Psoas muscle (tissue), 7 donors: ENCODE measurements at regions not wholly inside any gene's neighbourhood (a gene's known extent, or its start where the extent isn't known, plus 50 kb on each side); places are given as distances from the start of the nearest gene placed in this dataset.
"Not testable (repeated sequence)": the region's sequence is repeated elsewhere in the genome, so short reads cannot be mapped to it uniquely, and the experiment has no call there.

Source experiments
- ATAC-seq, 4 donors: fragments of 200-7000 bp; cut with Tn5 transposase; one replicate each; pipeline ENCODE4 v1.9.1; 2020; ENCODE audit warnings: moderate library complexity in 3 of 4, mild to moderate bottlenecking in 2 of 4
- DNase-seq, 2 donors: peaks; one replicate each; pipeline ENCODE4 v3.0.0-alpha.2; 2020
- H3K27ac ChIP-seq: fragments of 200-600 bp; one replicate; pipeline ENCODE4 v1.8.0; 2022
- H3K27me3 ChIP-seq, 3 donors: fragments of 200-600 bp in 1 of 3; one replicate each; pipeline versions ENCODE4 v1.6.1 to v1.8.0; 2013 to 2022; ENCODE audit warnings: low read length in 2 of 3, mild to moderate bottlenecking in 2 of 3, moderate library complexity in 1 of 3; ENCODE audit not compliant: insufficient read depth in 3 of 3
- H3K36me3 ChIP-seq, 2 donors: fragments of 200-600 bp in 1 of 2; one replicate each; pipeline versions ENCODE4 v1.6.1 to v1.8.0; 2013 to 2022; ENCODE audit warnings: low read depth in 1 of 2, mild to moderate bottlenecking in 1 of 2, moderate library complexity in 1 of 2; ENCODE audit not compliant: insufficient read depth in 1 of 2
- H3K4me1 ChIP-seq: fragments of 200-600 bp; one replicate; pipeline ENCODE4 v1.8.0; 2022
- H3K4me3 ChIP-seq: fragments of 200-600 bp; one replicate; pipeline ENCODE4 v1.8.0; 2022; ENCODE audit warnings: mild to moderate bottlenecking
- H3K9me3 ChIP-seq: fragments of 200-600 bp; one replicate; pipeline ENCODE4 v1.8.0; 2022
- CTCF ChIP-seq: fragments of 200-600 bp; IDR thresholded peaks from one replicate; pipeline ENCODE4 v1.8.0; 2022; ENCODE audit warnings: antibody characterized with exemption
- WGBS, 3 donors: extraction: QIAGEN DNeasy Blood & Tissue Kit; methylation state at CpG; one replicate each; pipeline versions ENCODE4 v1.1.6 to v1.1.7; 2013; 5-methylcytosine and 5-hydroxymethylcytosine counted together
- intact Hi-C, 2 donors: fragments of 100-400 bp; cut with DNase I; formaldehyde crosslinking; loops; one replicate each; pipeline versions ENCODE4 v1.11.0 to v1.14.2; 2022
- donor health status: healthy with polysubstance abuse.
- donor health status: DM: no; HTN: no; CAD: no; lungs with moderate emphysema.
- donor health status: Bipolar disorder and iron deficiency.
- donor health status: healthy.
- donor health status: DM: yes; HTN: yes; CAD: no.
- donor health status: DM: no; HTN: no; CAD: no.
- donor health status: DM: yes; HTN: yes; CAD: no.

DNA sequence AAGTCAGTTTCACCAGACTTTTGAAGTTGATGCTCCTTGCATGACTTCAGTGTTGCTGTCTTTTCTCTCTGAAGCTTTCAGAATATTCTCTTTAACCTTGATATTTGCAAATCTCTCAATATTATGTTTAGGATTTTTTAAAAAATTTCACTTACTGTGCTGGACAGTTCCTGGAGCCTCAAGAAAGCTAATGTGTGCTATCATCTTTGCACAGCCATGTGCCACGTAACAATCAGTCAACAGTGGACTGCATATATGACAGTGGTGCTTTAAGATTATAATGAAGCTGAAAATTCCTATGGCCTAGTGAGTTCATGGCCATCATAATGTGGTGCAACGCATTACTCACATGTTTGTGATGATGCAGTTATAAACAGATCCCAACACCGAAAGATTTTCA is 59.1 kb upstream of the OGFRL1 start:
- WGBS, 3 donors = 95 to 96% (median 96%) methylated on average over 3 of the region's 3 CpGs
- intact Hi-C loops = no loop called here
- no peak overlapping the region for H3K27ac ChIP-seq
- no peak for ATAC-seq
- H3K27me3 ChIP-seq = no peaks in the 10 kb centered on the region
- no peak overlapping the region for H3K4me3 ChIP-seq
- H3K36me3 ChIP-seq = no peaks in the 10 kb centered on the region
- H3K9me3 ChIP-seq = no peaks in the 10 kb centered on the region
- no peaks in the 10 kb centered on the region for H3K4me1 ChIP-seq
- no peak for TF ChIP-seq CTCF
- DNase-seq = no peak

- H3K27ac ChIP-seq, DNase-seq, H3K4me1 ChIP-seq, H3K9me3 ChIP-seq, H3K36me3 ChIP-seq, ATAC-seq, intact Hi-C loops, H3K4me3 ChIP-seq, H3K27me3 ChIP-seq: not testable (repeated sequence)
- 92 to 94% (median 93%) methylated on average over 4 of the region's 4 CpGs for WGBS, 3 donors
Measured at GRCh38 chr6:71232890-71233289, 55.7 kb upstream of the OGFRL1 start.

DNA sequence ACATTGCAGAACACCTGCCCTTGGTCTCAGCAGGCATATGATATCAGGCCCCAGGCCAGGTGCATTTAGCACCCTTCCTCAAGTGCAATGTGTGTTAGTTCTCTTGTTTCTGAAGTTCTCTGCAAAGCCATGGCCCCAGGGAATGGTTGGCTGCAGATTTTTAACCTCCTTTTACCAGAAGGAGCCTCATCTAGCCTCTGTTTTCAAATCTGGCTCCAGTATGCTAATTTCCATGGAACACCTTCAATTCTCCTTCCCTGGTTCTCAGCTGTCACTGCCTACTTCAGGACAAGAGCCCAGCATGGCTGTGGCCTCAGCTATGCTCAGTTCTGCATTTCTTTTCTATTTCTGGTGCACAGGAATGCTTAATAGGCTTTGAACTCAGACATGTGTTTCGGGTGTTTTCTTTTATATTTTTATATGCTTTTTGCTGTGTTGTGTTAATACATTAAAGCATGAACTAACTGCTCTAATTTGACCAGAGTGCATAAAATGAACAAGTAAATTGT is 51.6 kb upstream of the OGFRL1 start:
- no peak for TF ChIP-seq CTCF
- no peak for DNase-seq
- H3K27me3 ChIP-seq = no peaks in the 10 kb centered on the region
- no peak for ATAC-seq
- intact Hi-C loops = no loop called here
- no peaks in the 10 kb centered on the region for H3K36me3 ChIP-seq
- no peak overlapping the region for H3K27ac ChIP-seq
- no peaks in the 10 kb centered on the region for H3K4me1 ChIP-seq
- no peaks in the 10 kb centered on the region for H3K9me3 ChIP-seq
- 58 to 91% (median 59%) methylated on average over 1 of the region's 1 CpG for WGBS, 3 donors
- H3K4me3 ChIP-seq = no peak overlapping the region

GRCh38 chr6:71238351-71238750 is 50.3 kb upstream of the OGFRL1 start:
- Histone ChIP-seq H3K27me3 (no peaks in the 10 kb centered on the region), H3K4me1 (no peaks in the 10 kb centered on the region), H3K9me3 (no peaks in the 10 kb centered on the region), H3K27ac (no peak overlapping the region), H3K4me3 (no peak overlapping the region), H3K36me3 (no peaks in the 10 kb centered on the region)
- no peak for TF ChIP-seq CTCF
- intact Hi-C loops = no loop called here
- WGBS, 3 donors = 81 to 86% (median 83%) methylated on average over 1 of the region's 1 CpG
- DNase-seq (no peak), ATAC-seq (no peak)
